K562 (cell line): ENCODE measurements at regions not wholly inside any gene's neighbourhood (a gene's known extent, or its start where the extent isn't known, plus 50 kb on each side); places are given as distances from the start of the nearest gene placed in this dataset.
"Not testable (repeated sequence)": the region's sequence is repeated elsewhere in the genome, so short reads cannot be mapped to it uniquely, and the experiment has no call there.

Experiments
- EZH2 ChIP-seq: IDR thresholded peaks from 2 replicates; pipeline ENCODE4 v1.6.1; 2012; ENCODE audit warnings: low read depth, mild to moderate bottlenecking, inconsistent platforms, low read length, borderline replicate concordance
- POLR2A ChIP-seq: fragments of 450-650 bp; conservative IDR thresholded peaks from 2 replicates; pipeline ENCODE4 v1.6.1; 2016
- TEAD4 ChIP-seq, 2 experiments: sonication (generic) in 1 of 2; formaldehyde crosslinking in 1 of 2; IDR thresholded peaks; 2 replicates each; pipeline versions ENCODE4 v1.6.1 to v1.8.0; 2012 to 2022; ENCODE audit warnings: borderline replicate concordance in 1 of 2, inconsistent platforms in 1 of 2, low read length in 1 of 2, mild to moderate bottlenecking in 1 of 2, missing genetic modification reagents in 1 of 2
- TF ChIP-seq, protein P1 (sequence below), 3 experiments: IDR thresholded peaks in 2 of 3; conservative IDR thresholded peaks in 1 of 3; 2 replicates each; pipeline ENCODE4 v1.5.1; 2011 to 2012; ENCODE audit warnings: low read length in 3 of 3, mild to moderate bottlenecking in 3 of 3, control low read depth in 2 of 3, improper control_type of control experiment in 1 of 3, inconsistent platforms in 1 of 3, low read depth in 1 of 3, mixed read lengths in 1 of 3, moderate library complexity in 1 of 3; ENCODE audit not compliant: insufficient read depth in 2 of 3
- TF ChIP-seq, protein P2 (sequence below), 2 experiments: fragments of 200-800 bp in 1 of 2; sonication (Bioruptor generic) in 1 of 2; sonication (generic) in 1 of 2; formaldehyde crosslinking in 1 of 2; IDR thresholded peaks in 1 of 2; conservative IDR thresholded peaks in 1 of 2; 2 replicates each; pipeline versions ENCODE4 v1.5.0 to v1.6.1; 2016 to 2020; ENCODE audit warnings: missing compliant biosample characterization in 1 of 2, missing genetic modification characterization in 1 of 2, missing genetic modification reagents in 1 of 2

DNA sequence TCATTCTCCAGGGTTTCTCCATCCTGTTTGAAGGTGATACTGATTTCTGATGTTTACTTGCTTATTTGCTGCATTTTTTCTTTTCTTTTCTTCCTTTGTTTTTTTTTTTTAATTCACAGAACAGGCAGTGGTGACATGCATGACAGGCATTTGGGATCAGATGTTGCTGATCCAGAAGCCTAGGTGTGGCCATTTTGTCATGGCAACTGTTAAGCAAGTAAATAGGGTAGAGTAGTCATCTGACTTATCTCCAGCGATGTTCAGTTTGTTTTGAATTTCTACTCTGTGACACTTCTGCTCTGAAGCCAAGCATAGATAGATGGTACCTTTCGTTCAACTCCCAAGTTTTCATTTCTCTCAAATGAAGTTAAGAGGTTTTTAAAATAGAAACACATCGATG is 74.9 kb upstream of the FAM72C start:
- TF ChIP-seq EZH2; TEAD4 (IDR thresholded peaks at IDR 0.05; ENCODE audit: low read length); TEAD4 (CRISPR knock-in tag; IDR thresholded peaks at IDR 0.05; ENCODE audit: borderline replicate concordance); POLR2A: not testable (repeated sequence)
- TF ChIP-seq, protein P1, sequence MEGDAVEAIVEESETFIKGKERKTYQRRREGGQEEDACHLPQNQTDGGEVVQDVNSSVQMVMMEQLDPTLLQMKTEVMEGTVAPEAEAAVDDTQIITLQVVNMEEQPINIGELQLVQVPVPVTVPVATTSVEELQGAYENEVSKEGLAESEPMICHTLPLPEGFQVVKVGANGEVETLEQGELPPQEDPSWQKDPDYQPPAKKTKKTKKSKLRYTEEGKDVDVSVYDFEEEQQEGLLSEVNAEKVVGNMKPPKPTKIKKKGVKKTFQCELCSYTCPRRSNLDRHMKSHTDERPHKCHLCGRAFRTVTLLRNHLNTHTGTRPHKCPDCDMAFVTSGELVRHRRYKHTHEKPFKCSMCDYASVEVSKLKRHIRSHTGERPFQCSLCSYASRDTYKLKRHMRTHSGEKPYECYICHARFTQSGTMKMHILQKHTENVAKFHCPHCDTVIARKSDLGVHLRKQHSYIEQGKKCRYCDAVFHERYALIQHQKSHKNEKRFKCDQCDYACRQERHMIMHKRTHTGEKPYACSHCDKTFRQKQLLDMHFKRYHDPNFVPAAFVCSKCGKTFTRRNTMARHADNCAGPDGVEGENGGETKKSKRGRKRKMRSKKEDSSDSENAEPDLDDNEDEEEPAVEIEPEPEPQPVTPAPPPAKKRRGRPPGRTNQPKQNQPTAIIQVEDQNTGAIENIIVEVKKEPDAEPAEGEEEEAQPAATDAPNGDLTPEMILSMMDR (IDR thresholded peaks at IDR 0.05 in 2 of 3, conservative IDR thresholded peaks at IDR 0.05 in 1 of 3; ENCODE audit: insufficient read depth in 2 of 3, low read depth in 1 of 3, low read length in 3 of 3) = not testable (repeated sequence)
- TF ChIP-seq, protein P2, sequence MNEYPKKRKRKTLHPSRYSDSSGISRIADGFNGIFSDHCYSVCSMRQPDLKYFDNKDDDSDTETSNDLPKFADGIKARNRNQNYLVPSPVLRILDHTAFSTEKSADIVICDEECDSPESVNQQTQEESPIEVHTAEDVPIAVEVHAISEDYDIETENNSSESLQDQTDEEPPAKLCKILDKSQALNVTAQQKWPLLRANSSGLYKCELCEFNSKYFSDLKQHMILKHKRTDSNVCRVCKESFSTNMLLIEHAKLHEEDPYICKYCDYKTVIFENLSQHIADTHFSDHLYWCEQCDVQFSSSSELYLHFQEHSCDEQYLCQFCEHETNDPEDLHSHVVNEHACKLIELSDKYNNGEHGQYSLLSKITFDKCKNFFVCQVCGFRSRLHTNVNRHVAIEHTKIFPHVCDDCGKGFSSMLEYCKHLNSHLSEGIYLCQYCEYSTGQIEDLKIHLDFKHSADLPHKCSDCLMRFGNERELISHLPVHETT (CRISPR knock-in tag; conservative IDR thresholded peaks at IDR 0.05 in 1 of 2, IDR thresholded peaks at IDR 0.05 in 1 of 2) = not testable (repeated sequence)
